ENCODE measurements at regions not wholly inside any gene's neighbourhood (a gene's known extent, or its start where the extent isn't known, plus 50 kb on each side); places are given as distances from the start of the nearest gene placed in this dataset.

DNA sequence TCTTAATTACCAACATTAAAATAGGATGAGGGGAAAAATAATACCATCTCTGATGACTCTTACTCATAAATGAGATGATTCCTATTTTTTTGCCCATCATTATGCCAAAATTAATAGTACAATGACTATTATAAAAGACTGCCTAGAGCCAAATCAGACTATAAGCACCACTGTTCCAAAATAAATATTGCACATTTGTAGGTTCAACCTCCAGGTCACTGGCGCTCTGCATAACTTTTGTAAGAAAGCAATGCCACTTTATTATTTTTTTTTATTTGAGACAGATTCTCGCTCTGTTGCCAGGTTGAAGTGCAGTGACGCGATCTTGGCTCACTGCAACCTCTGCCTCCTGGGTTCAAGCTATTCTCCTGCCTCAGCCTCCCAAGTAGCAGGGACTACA is 142.5 kb upstream of the SP8 start:
- H3K4me1 ChIP-seq (ENCODE audit: control extremely low read depth in 1 of 4, control insufficient read depth in 4 of 4, insufficient read depth in 4 of 4, low read length in 3 of 4) = peaks cover 0 to 11% (median 6%) of the 10 kb centered on the region in 4 experiments
- H3K4me3 ChIP-seq (ENCODE audit: control insufficient read depth in 1 of 7, extremely low read depth in 1 of 7, insufficient read depth in 4 of 7, low read depth in 2 of 7, low read length in 6 of 7) = no peak overlapping the region
- H3K9me3 ChIP-seq (ENCODE audit: control extremely low read depth in 1 of 5, control insufficient read depth in 4 of 5, insufficient read depth in 2 of 5, low read depth in 1 of 5, low read length in 4 of 5) = peaks cover 0 to 6% (median 0%) of the 10 kb centered on the region in 5 experiments
- no peak for DNase-seq
- WGBS (ENCODE audit: insufficient coverage) = 100% methylated on average over 2 of the region's 4 CpGs
- ChIA-PET CTCF (no interaction called here), POLR2A (no interaction called here)
- H3K27me3 ChIP-seq (replicated peaks in 2 of 5; ENCODE audit: control insufficient read depth in 4 of 5, insufficient read depth in 5 of 5, low read length in 4 of 5) = no peaks in the 10 kb centered on the region
- H3K27ac ChIP-seq (ENCODE audit: insufficient read depth in 1 of 2, low read depth in 1 of 2, low read length in 2 of 2, poor library complexity in 1 of 2, severe bottlenecking in 2 of 2) = no peak overlapping the region
- no peaks in the 10 kb centered on the region for H3K36me3 ChIP-seq (ENCODE audit: control insufficient read depth in 4 of 4, insufficient read depth in 4 of 4, low read length in 3 of 4)

DNA sequence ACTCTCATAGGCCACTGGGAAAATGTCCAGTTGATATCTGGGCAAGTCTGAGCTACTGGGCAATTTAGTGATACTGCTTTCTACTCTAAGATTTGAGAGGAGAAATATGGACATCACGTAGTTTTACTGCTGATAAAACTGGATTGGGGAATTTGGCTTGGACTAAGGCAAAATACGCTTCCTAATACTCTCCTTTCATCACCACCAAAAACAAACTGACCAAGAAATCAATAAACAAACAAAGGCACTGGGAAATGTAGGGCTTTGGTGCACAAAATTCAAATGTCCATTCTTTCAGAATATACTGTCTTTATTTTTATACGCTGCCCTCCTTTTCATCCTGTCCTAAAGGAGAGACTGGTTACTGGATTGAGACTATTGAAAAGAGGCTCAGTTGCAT is 145.1 kb upstream of the SP8 start:
- Histone ChIP-seq H3K27ac (ENCODE audit: insufficient read depth in 1 of 2, low read depth in 1 of 2, low read length in 2 of 2, poor library complexity in 1 of 2, severe bottlenecking in 2 of 2) (no peak overlapping the region), H3K27me3 (replicated peaks in 2 of 5; ENCODE audit: control insufficient read depth in 4 of 5, insufficient read depth in 5 of 5, low read length in 4 of 5) (no peaks in the 10 kb centered on the region), H3K4me3 (ENCODE audit: control insufficient read depth in 1 of 7, extremely low read depth in 1 of 7, insufficient read depth in 4 of 7, low read depth in 2 of 7, low read length in 6 of 7) (no peak overlapping the region), H3K36me3 (ENCODE audit: control insufficient read depth in 4 of 4, insufficient read depth in 4 of 4, low read length in 3 of 4) (no peaks in the 10 kb centered on the region), H3K4me1 (ENCODE audit: control extremely low read depth in 1 of 4, control insufficient read depth in 4 of 4, insufficient read depth in 4 of 4, low read length in 3 of 4) (peaks cover 0 to 11% (median 6%) of the 10 kb centered on the region in 4 experiments), H3K9me3 (ENCODE audit: control extremely low read depth in 1 of 5, control insufficient read depth in 4 of 5, insufficient read depth in 2 of 5, low read depth in 1 of 5, low read length in 4 of 5) (no peaks in the 10 kb centered on the region)
- no peak for DNase-seq
- 100% methylated on average over 3 of the region's 3 CpGs for WGBS (ENCODE audit: insufficient coverage)
- ChIA-PET CTCF (no interaction called here), POLR2A (no interaction called here)

DNA sequence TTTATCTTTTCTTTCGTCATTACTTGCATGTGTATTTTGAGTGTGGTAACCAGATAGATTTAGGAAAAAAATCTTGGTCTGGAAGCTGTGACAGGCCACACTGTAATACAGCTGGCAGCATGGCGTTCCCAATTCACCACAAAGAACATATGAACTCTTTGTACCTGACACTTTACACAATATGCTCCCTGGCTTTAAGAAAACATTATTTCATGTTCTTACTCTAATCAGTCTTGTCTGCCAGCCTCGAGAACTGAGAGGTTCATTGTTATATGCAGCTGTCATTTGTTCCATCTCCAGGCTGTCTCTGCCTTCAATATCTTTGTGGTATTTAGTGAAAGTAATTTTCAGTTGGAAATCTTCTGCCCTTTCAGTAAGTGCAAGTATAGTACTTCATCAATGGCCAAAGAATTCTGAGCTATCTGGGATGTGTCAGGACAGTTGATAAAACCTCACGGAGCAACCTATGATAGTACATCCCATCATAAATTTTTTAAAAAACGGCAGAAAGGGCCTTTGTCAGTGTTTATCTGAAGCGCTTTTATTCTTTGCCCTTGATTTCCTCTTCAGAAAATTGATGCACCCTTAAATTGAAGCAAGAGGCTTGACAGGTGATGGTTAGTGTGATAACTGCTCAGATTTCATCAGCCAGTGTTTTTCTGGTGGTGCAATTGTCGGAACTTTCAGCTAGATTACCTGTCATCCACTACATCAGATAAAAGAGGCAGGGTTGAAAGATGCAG is 146.3 kb upstream of the SP8 start:
- WGBS (ENCODE audit: insufficient coverage) = 100% methylated on average over 3 of the region's 7 CpGs
- Histone ChIP-seq H3K27me3 (replicated peaks in 2 of 5; ENCODE audit: control insufficient read depth in 4 of 5, insufficient read depth in 5 of 5, low read length in 4 of 5) (no peaks in the 10 kb centered on the region), H3K4me3 (ENCODE audit: control insufficient read depth in 1 of 7, extremely low read depth in 1 of 7, insufficient read depth in 4 of 7, low read depth in 2 of 7, low read length in 6 of 7) (no peak overlapping the region), H3K9me3 (ENCODE audit: control extremely low read depth in 1 of 5, control insufficient read depth in 4 of 5, insufficient read depth in 2 of 5, low read depth in 1 of 5, low read length in 4 of 5) (no peaks in the 10 kb centered on the region), H3K36me3 (ENCODE audit: control insufficient read depth in 4 of 4, insufficient read depth in 4 of 4, low read length in 3 of 4) (no peaks in the 10 kb centered on the region), H3K4me1 (ENCODE audit: control extremely low read depth in 1 of 4, control insufficient read depth in 4 of 4, insufficient read depth in 4 of 4, low read length in 3 of 4) (peaks cover 0 to 8% (median 1%) of the 10 kb centered on the region in 4 experiments), H3K27ac (ENCODE audit: insufficient read depth in 1 of 2, low read depth in 1 of 2, low read length in 2 of 2, poor library complexity in 1 of 2, severe bottlenecking in 2 of 2) (no peak overlapping the region)
- POLR2A ChIA-PET = no interaction called here
- CTCF ChIA-PET = no interaction called here
- no peak for DNase-seq

DNA sequence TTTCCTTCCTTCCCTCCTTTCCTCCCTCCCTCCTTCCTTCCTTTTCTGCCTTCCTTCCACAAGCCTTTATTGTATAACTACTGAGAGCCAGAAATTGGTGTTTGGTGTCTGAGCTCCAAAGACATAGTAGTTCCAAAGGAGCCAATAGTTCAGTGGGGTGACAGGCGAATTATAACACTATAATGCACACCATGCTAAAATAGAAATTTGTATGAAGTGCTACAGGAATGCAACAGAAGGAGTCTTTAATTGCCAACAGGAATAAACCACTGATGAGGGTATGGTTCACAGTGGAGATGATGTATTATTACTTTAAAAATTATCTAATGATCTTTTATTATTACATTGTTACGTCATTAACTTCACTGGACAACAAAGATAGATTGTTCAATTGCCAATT is 158.8 kb upstream of the SP8 start:
- WGBS (ENCODE audit: insufficient coverage) = no CpG with 5 or more reads among the region's 2 CpGs
- Histone ChIP-seq H3K27ac (ENCODE audit: insufficient read depth in 1 of 2, low read depth in 1 of 2, low read length in 2 of 2, poor library complexity in 1 of 2, severe bottlenecking in 2 of 2) (no peak overlapping the region), H3K4me3 (ENCODE audit: control insufficient read depth in 1 of 7, extremely low read depth in 1 of 7, insufficient read depth in 4 of 7, low read depth in 2 of 7, low read length in 6 of 7) (no peak overlapping the region), H3K36me3 (ENCODE audit: control insufficient read depth in 4 of 4, insufficient read depth in 4 of 4, low read length in 3 of 4) (no peaks in the 10 kb centered on the region), H3K9me3 (ENCODE audit: control extremely low read depth in 1 of 5, control insufficient read depth in 4 of 5, insufficient read depth in 2 of 5, low read depth in 1 of 5, low read length in 4 of 5) (peaks cover 0 to 6% (median 0%) of the 10 kb centered on the region in 5 experiments), H3K27me3 (replicated peaks in 2 of 5; ENCODE audit: control insufficient read depth in 4 of 5, insufficient read depth in 5 of 5, low read length in 4 of 5) (no peaks in the 10 kb centered on the region), H3K4me1 (ENCODE audit: control extremely low read depth in 1 of 4, control insufficient read depth in 4 of 4, insufficient read depth in 4 of 4, low read length in 3 of 4) (no peaks in the 10 kb centered on the region)
- ChIA-PET POLR2A (no interaction called here), CTCF (no interaction called here)
- no peak for DNase-seq

DNA sequence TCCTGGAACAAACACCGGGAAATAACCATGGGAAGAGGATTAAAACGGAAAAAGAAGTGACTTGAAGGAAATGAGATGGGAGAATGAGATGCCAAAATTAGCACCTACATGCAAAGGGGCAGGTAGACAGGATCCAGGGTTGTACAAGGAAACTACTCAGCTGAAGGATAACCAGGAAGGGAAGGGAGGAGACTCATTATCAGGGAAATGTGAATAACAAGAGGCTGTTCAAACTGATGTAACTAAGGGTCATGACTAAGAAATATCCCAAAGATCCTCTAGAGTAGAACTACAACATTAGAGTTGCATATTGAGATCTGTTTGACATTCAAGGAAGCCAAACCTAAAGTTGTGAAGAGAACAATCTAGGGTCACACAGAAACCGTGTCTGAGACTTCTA is 166.2 kb upstream of the SP8 start:
- WGBS (ENCODE audit: insufficient coverage) = 92% methylated on average over 3 of the region's 3 CpGs
- CTCF ChIA-PET = no interaction called here
- no peaks in the 10 kb centered on the region for H3K27me3 ChIP-seq (replicated peaks in 2 of 5; ENCODE audit: control insufficient read depth in 4 of 5, insufficient read depth in 5 of 5, low read length in 4 of 5)
- H3K4me3 ChIP-seq (ENCODE audit: control insufficient read depth in 1 of 7, extremely low read depth in 1 of 7, insufficient read depth in 4 of 7, low read depth in 2 of 7, low read length in 6 of 7) = no peak overlapping the region
- no peak overlapping the region for H3K27ac ChIP-seq (ENCODE audit: insufficient read depth in 1 of 2, low read depth in 1 of 2, low read length in 2 of 2, poor library complexity in 1 of 2, severe bottlenecking in 2 of 2)
- H3K9me3 ChIP-seq (ENCODE audit: control extremely low read depth in 1 of 5, control insufficient read depth in 4 of 5, insufficient read depth in 2 of 5, low read depth in 1 of 5, low read length in 4 of 5) = peaks cover 0 to 1% (median 0%) of the 10 kb centered on the region in 5 experiments
- POLR2A ChIA-PET = no interaction called here
- DNase-seq = no peak
- no peaks in the 10 kb centered on the region for H3K36me3 ChIP-seq (ENCODE audit: control insufficient read depth in 4 of 4, insufficient read depth in 4 of 4, low read length in 3 of 4)
- H3K4me1 ChIP-seq (ENCODE audit: control extremely low read depth in 1 of 4, control insufficient read depth in 4 of 4, insufficient read depth in 4 of 4, low read length in 3 of 4) = no peaks in the 10 kb centered on the region

DNA sequence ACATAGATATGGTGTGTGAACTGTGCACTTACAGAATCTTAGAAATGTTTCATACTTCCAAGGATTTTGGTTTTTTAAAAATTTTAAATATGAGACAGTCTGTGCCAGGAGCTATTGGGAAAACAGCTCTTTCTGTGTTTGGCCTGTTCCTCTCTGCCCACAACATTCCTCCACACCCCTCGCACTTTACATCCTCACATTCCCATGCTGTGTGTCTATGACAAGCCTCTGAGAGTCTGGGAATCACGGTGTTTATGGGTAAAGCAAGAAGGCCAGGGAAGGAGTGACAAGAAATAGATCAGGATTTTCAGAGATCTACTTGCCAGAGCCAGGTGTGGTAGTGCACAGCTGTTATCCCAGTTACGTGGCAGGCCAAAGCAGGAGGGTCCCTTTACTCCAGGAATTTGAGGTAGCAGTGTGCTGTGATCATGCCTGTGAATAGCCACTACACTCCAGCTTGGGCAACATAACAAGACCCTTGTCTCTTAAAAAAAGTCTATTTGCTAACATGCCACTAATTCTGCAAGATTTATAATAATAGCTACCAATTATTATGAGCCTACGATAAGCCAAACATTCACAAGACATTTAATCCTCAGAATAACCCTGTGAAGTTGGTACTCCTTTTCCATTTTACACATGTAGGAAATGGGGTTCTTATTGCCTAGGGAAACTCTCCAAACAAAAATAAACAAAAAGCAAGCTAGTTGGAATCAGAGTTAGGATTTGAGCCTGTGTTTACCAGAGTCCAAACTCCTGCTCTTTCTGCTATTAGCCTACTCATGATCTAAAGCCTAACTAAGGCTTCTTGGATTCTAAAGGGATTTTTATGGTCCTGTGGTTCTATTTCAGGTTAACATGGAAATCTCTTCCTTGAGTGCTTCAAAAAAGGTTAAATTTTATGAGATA is 168.3 kb upstream of the SP8 start:
- DNase-seq = no peak
- Histone ChIP-seq H3K4me1 (ENCODE audit: control extremely low read depth in 1 of 4, control insufficient read depth in 4 of 4, insufficient read depth in 4 of 4, low read length in 3 of 4) (no peaks in the 10 kb centered on the region), H3K36me3 (ENCODE audit: control insufficient read depth in 4 of 4, insufficient read depth in 4 of 4, low read length in 3 of 4) (no peaks in the 10 kb centered on the region), H3K27me3 (replicated peaks in 2 of 5; ENCODE audit: control insufficient read depth in 4 of 5, insufficient read depth in 5 of 5, low read length in 4 of 5) (no peaks in the 10 kb centered on the region), H3K4me3 (ENCODE audit: control insufficient read depth in 1 of 7, extremely low read depth in 1 of 7, insufficient read depth in 4 of 7, low read depth in 2 of 7, low read length in 6 of 7) (no peak overlapping the region), H3K9me3 (ENCODE audit: control extremely low read depth in 1 of 5, control insufficient read depth in 4 of 5, insufficient read depth in 2 of 5, low read depth in 1 of 5, low read length in 4 of 5) (no peaks in the 10 kb centered on the region), H3K27ac (ENCODE audit: insufficient read depth in 1 of 2, low read depth in 1 of 2, low read length in 2 of 2, poor library complexity in 1 of 2, severe bottlenecking in 2 of 2) (no peak overlapping the region)
- ChIA-PET CTCF (no interaction called here), POLR2A (no interaction called here)
- 100% methylated on average over 2 of the region's 4 CpGs for whole genome bisulfite sequencing (ENCODE audit: insufficient coverage)

DNA sequence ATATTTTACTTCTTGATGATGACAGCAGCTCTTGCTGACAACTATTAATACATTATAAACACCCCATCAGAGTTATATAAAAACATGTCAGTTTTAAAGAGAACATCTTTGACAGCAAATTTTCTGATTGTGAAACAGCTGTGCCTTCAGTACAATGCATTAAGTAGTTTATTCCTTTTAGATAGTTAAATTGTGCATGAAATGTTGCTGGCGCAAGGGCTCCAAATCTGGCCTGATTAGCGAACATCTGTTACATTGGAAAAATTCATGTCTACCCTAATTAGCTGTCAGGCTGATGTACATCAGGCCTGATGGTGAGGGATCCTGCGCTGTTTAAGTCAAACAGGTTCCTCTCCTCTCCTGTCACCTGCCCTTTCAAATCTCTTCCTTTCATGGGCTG is 171.9 kb upstream of the SP8 start:
- 100% methylated on average over 3 of the region's 3 CpGs for WGBS (ENCODE audit: insufficient coverage)
- Histone ChIP-seq H3K9me3 (ENCODE audit: control extremely low read depth in 1 of 5, control insufficient read depth in 4 of 5, insufficient read depth in 2 of 5, low read depth in 1 of 5, low read length in 4 of 5) (no peaks in the 10 kb centered on the region), H3K36me3 (ENCODE audit: control insufficient read depth in 4 of 4, insufficient read depth in 4 of 4, low read length in 3 of 4) (no peaks in the 10 kb centered on the region), H3K4me1 (ENCODE audit: control extremely low read depth in 1 of 4, control insufficient read depth in 4 of 4, insufficient read depth in 4 of 4, low read length in 3 of 4) (no peaks in the 10 kb centered on the region), H3K27ac (ENCODE audit: insufficient read depth in 1 of 2, low read depth in 1 of 2, low read length in 2 of 2, poor library complexity in 1 of 2, severe bottlenecking in 2 of 2) (no peak overlapping the region), H3K4me3 (ENCODE audit: control insufficient read depth in 1 of 7, extremely low read depth in 1 of 7, insufficient read depth in 4 of 7, low read depth in 2 of 7, low read length in 6 of 7) (no peak overlapping the region), H3K27me3 (replicated peaks in 2 of 5; ENCODE audit: control insufficient read depth in 4 of 5, insufficient read depth in 5 of 5, low read length in 4 of 5) (no peaks in the 10 kb centered on the region)
- no peak for DNase-seq
- ChIA-PET CTCF (interaction anchor here (1.2 kb wide), 1 partner anchor 16 kb away, joined by 3 read pairs; no protein-coding TSS in a partner anchor), POLR2A (no interaction called here)
